H1 (cell line): ENCODE measurements at regions not wholly inside any gene's neighbourhood (a gene's known extent, or its start where the extent isn't known, plus 50 kb on each side); places are given as distances from the start of the nearest gene placed in this dataset.

ENCODE experiments used
- POLR2A ChIP-seq, 2 experiments: IDR thresholded peaks; 1 replicate in 1 of 2; 2 replicates in 1 of 2; pipeline ENCODE4 v1.6.1; 2011; ENCODE audit warnings: low read depth in 2 of 2, low read length in 2 of 2, mild to moderate bottlenecking in 2 of 2; ENCODE audit errors: control extremely low read depth in 1 of 2
- POLR2AphosphoS5 ChIP-seq: IDR thresholded peaks from 2 replicates; pipeline ENCODE4 v1.6.1; 2011; ENCODE audit warnings: low read depth, low read length
- TEAD4 ChIP-seq: IDR thresholded peaks from 2 replicates; pipeline ENCODE4 v1.6.1; 2012; ENCODE audit warnings: low read depth, low read length, inconsistent platforms, mixed read lengths
- TF ChIP-seq, protein P1 (sequence below), 3 experiments: IDR thresholded peaks; 1 replicate in 2 of 3; 2 replicates in 1 of 3; pipeline versions ENCODE4 v1.5.1 to v1.6.1; 2011; ENCODE audit warnings: low read length in 3 of 3, mild to moderate bottlenecking in 3 of 3, inconsistent platforms in 2 of 3, low read depth in 1 of 3, moderate library complexity in 1 of 3; ENCODE audit not compliant: insufficient read depth in 1 of 3; ENCODE audit errors: control extremely low read depth in 1 of 3

- no peak for TF ChIP-seq TEAD4
- TF ChIP-seq, protein P1, sequence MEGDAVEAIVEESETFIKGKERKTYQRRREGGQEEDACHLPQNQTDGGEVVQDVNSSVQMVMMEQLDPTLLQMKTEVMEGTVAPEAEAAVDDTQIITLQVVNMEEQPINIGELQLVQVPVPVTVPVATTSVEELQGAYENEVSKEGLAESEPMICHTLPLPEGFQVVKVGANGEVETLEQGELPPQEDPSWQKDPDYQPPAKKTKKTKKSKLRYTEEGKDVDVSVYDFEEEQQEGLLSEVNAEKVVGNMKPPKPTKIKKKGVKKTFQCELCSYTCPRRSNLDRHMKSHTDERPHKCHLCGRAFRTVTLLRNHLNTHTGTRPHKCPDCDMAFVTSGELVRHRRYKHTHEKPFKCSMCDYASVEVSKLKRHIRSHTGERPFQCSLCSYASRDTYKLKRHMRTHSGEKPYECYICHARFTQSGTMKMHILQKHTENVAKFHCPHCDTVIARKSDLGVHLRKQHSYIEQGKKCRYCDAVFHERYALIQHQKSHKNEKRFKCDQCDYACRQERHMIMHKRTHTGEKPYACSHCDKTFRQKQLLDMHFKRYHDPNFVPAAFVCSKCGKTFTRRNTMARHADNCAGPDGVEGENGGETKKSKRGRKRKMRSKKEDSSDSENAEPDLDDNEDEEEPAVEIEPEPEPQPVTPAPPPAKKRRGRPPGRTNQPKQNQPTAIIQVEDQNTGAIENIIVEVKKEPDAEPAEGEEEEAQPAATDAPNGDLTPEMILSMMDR (IDR thresholded peaks at IDR 0.05; ENCODE audit: control extremely low read depth in 1 of 3, insufficient read depth in 1 of 3, low read depth in 1 of 3, low read length in 3 of 3), result no peak
- no peak for TF ChIP-seq POLR2A (IDR thresholded peaks at IDR 0.05; ENCODE audit: control extremely low read depth in 1 of 2, low read depth in 2 of 2, low read length in 2 of 2)
- no peak for TF ChIP-seq POLR2AphosphoS5
Observed at GRCh38 chr4:188463909-188464308, 324.7 kb downstream of the TRIML1 start.
